Stimulated activated CD8-positive, alpha-beta memory T cell treated with anti-CD3 and anti-CD28 coated beads, Interleukin-2, amount 100 ng/mL, for 48 hours (primary cell): ENCODE measurements at regions not wholly inside any gene's neighbourhood (a gene's known extent, or its start where the extent isn't known, plus 50 kb on each side); places are given as distances from the start of the nearest gene placed in this dataset.
"Not testable (repeated sequence)": the region's sequence is repeated elsewhere in the genome, so short reads cannot be mapped to it uniquely, and the experiment has no call there.

Experiments used
- DNase-seq, 2 donors: peaks; one replicate each; pipeline ENCODE4 v3.0.0-alpha.2; 2020; ENCODE audit warnings: low read depth in 2 of 2

GRCh38 chr2:13597176-13597575, 880.4 kb downstream of the TRIB2 start:
- DNase-seq: no peak

- DNase-seq: no peak
Measured at GRCh38 chr2:13601506-13601905, 884.8 kb downstream of the TRIB2 start.

DNA sequence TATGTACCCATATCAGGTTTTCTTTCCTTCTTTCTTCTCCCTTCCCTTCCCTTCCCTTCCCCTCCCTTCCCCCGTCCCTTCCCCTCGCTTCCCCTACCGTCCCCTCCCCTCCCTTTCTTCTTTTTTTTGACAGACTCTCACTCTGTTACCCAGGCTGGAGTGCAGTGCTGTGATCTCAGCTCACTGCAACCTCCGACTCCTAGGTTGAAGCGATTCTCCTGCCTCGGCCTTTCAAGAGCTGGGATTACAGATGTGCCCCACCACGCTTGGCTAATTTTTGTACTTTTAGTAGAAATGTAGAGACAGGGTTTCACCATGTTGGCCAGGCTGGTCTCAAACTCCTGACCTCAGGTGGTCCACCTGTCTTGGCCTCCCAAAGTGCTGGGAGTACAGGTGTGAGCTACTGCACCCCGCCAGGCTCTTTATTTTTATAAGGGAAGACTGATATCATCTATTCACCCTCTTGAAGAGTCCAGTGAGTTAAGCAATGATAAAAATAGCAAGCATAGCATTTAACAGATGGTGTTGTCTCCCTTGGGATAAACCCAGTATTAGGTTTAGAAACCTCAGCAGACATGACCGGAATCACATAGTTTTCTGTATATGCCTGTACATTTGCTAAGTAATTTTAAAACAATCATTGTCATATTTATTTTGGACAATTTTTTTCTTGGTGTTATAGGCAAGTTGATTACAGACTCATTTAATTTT, 888.4 kb downstream of the TRIB2 start:
- no peak for DNase-seq

- DNase-seq: no peak
Measured at GRCh38 chr2:13607139-13607538, 890.4 kb downstream of the TRIB2 start.

DNA sequence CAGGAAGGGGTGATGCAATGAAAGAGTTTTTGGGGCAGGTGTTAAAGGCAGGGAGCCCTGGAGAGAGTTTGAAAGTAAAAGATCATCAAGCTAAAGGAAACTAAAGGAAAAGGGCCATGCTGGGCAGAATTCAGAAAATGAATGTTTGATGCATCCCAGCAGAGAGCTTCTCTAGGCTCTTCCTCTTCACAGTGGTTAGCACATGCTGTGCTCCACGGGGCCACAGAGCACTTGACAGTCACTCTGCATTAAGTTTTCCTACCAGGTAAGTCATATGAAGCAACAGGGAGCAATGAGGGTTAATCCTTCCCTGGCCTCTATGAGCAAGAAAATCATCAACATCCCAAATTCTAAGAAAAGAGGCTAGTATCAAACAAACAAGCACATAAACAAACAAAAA, 895.2 kb downstream of the TRIB2 start:
- DNase-seq: no peak

DNA sequence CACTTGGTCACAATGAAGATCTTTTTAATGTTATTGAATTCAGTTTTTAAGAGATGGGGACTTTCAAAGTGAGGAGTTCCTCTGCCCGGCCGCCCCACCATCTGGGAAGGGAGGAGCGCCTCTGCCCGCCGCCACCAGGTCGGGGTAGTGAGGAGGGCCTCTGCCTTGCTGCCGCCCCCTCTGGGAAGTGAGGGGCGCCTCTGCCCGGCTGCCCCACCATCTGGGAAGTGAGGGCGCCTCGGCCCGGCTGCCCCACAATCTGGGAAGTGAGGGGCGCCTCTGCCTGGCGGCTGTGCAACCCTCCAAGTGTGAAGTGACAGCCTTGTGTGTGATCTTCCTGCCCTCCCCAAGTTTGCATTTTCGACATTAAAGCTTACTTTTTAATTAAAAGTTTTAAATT, 899.3 kb downstream of the TRIB2 start:
- DNase-seq: no peak

DNA sequence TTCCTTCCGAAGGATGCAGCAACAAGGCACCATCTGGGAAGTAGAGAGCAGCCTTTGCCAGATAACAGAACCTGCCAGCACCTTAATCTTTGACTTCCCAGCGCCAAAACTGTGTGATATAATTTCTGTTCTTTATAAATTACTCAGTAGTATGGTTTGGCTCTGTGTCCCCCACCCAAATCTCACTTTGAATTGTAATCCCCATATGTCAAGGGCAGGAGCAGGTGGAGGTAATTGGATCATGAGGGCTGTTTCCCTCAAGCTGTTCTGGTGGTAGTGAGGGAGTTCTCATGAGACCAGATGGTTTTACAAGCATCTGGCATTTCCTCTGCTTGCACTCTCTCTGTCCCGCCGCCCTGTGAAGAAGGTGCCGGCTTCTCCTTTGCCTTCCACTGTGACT, 899.9 kb downstream of the TRIB2 start:
- DNase-seq: no peak

GRCh38 chr2:13628122-13628521, 911.4 kb downstream of the TRIB2 start:
- DNase-seq: no peak

DNA sequence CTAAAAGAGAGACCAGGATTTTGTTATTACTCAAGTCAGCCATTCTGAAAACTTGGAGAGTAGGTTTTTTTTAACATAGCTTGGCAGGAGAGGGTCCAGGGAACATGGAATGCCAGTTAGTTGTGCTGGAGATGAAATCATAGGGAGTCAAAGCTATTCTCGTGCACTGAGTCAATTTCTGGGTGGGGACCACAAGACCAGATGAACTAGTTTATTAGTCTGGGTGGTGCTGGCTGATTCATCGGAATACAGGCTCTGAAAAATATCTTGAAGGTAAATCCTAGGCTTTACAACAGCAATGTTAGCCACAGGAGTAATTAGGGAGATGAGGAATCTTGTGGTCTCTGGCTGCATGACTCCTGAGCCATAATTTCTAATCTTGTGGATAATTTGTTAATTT, 921.4 kb downstream of the TRIB2 start:
- no peak for DNase-seq

GRCh38 chr2:13649918-13650317, 933.2 kb downstream of the TRIB2 start:
- no peak for DNase-seq

DNA sequence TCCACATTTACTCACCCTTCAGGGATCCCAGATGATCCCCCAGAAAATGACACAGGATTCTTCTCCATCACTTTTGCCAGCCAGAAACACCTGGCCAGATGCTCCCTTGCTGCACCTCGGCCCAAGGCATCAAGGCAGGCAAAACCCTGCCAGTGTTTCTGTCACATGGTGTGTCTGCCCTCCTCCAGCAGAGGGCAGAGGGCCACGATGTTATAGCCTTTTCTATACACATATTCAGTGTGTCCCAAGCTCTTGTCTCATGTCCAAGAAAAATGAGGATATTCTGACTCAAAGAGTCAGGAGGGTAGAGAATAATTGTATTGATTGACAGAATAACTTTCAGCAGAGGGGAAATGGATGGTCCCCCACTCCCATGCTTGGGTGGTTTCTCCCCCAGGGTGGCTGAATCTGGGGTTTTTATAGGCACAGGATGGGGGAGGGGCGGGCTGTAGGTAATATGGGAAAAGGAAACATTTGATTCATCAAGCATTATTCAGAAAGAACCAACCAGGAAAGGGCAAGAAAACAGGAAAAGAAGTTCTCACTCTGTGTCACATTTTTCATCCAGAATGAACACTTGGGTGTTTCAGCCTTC, 933.9 kb downstream of the TRIB2 start:
- no peak for DNase-seq

GRCh38 chr2:13651684-13652131, 935.0 kb downstream of the TRIB2 start:
- DNase-seq: no peak

DNA sequence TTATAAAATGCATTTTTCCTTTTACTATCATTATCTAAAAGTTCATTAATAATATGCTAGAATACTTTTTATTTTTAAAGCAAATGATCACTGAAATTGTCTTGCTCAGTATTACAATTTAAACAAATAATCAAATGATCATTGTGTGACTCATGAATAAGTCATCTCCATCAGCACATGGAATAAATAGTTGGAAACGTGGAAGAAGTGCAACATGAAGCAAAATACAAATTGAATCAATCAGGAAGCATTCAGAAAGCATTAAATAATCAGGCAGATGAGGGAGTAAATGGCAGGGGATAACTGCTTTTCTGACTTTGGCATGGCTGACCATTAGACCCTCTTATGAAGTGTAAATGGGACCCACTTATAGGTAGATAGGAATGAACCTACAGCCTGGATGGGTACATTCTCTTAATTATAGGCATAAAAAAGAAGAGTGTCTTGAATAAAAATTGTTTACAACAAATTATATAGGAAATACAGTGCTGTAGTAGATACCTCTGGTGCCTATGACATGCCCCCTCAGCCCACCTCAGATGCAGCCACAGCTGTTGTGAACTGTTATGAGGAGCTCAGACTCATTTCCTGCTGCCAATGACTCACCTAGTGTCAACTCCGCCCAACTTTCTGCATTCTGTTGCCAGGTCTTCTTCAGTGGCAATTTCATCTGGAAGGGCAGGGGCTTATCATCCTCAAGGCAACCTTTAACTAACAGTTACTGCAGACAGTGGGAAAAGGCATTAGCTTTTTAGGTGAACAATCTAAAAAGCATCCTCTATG, 936.0 kb downstream of the TRIB2 start:
- DNase-seq: no peak

- no peak for DNase-seq
Measured at GRCh38 chr2:13654416-13654815, 937.7 kb downstream of the TRIB2 start.

DNA sequence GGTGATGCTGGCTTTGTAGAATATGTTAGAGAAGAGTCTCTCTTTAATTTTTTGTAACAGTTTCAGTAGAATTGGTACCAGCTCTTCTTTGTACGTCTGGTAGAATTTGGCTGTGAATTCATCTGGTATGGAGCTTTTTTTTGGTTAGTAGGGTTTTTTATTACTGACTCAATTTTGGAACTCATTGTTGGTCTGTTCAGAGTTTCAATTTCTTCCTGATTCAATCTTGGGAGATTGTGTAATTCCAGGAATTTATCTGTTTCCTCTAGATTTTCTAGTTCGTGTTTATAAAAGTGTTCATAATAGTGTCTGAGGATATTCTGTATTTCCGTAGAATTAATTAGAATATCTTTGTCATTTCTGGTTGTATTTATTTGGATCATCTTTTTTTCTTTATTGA, 943.5 kb downstream of the TRIB2 start:
- no peak for DNase-seq

DNA sequence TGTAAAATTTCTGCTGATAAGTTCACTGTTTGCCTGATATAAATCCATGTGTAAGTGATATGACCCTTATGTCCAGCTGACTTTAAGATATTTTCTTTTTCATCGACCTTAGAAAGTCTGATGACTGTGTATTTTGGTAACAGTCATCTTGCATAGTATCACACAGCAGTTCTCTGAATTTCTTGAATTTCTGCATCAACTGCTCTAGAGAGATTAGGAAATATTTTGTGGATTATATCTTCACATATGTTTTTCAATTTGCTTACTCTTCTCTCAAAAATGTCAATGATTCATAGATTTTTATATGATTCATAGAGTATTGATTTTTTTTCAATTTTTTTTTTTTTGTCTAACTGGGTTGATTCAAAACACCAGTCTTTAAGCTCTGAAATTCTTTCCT, 945.3 kb downstream of the TRIB2 start:
- no peak for DNase-seq

GRCh38 chr2:13666582-13667414, 950.1 kb downstream of the TRIB2 start:
- no peak for DNase-seq

DNA sequence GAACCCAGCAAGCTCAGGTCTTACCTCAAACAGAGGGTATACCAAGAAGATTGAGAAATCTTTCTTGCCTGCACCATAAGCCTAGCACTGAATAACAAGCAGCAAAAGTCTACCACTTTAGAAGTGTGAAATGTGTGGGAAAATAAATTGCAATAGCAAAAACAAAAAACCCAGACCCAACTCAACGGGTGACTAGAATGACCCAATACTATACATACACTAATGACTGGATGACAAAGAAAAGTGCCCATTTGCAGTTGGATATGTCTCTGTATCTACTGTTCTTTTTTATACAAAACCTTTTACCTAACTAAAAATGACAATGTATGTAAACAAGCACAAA, 950.6 kb downstream of the TRIB2 start:
- no peak for DNase-seq

- no peak for DNase-seq
Measured at GRCh38 chr2:13669607-13670006, 952.9 kb downstream of the TRIB2 start.

GRCh38 chr2:13673821-13674220, 957.1 kb downstream of the TRIB2 start:
- not testable (repeated sequence) for DNase-seq

GRCh38 chr2:13676269-13676668, 956.2 kb upstream of the LRATD1 start:
- DNase-seq: no peak

GRCh38 chr2:13681936-13682335, 950.6 kb upstream of the LRATD1 start:
- DNase-seq: no peak
